Naive thymus-derived CD8-positive, alpha-beta T cell (primary cell): ENCODE measurements at regions not wholly inside any gene's neighbourhood (a gene's known extent, or its start where the extent isn't known, plus 50 kb on each side); places are given as distances from the start of the nearest gene placed in this dataset.
A peak's percentile ranks its signal among the peaks of the same experiment; 100 is the strongest.

Experiments used
- ATAC-seq, 2 donors: fragments of 150-1000 bp; cut with Tn5 transposase in 1 of 2; sonication (Bioruptor Pico), chemical (Tn5 transposase) in 1 of 2; 1 replicate in 1 of 2; 2 replicates in 1 of 2; pipeline ENCODE4 v1.10.0; 2021; ENCODE audit warnings: mild to moderate bottlenecking in 2 of 2, moderate library complexity in 2 of 2
- POLR2A ChIA-PET: fragments of 350-600 bp; sonication (Branson Sonifier 250); formaldehyde crosslinking; loops from one replicate; lab custom pipeline; 2021; ENCODE audit warnings: antibody characterized with exemption; lab: Charles Lee
- DNase-seq, 10 donors: peaks; one replicate each; pipeline versions ENCODE4 v3.0.0 to v3.0.0-alpha.2; 2020 to 2022
- H3K27ac Mint-ChIP-seq, 10 donors: one replicate each; pipeline ENCODE4 v1.8.0; 2020 to 2022; ENCODE audit warnings: mild to moderate bottlenecking in 10 of 10, mixed read lengths in 10 of 10, moderate library complexity in 4 of 10, inconsistent platforms in 1 of 10
- H3K27me3 Mint-ChIP-seq, 5 donors: one replicate each; pipeline ENCODE4 v1.8.0; 2021 to 2022; ENCODE audit warnings: mixed read lengths in 5 of 5
- H3K36me3 Mint-ChIP-seq, 3 donors: one replicate each; pipeline ENCODE4 v1.8.0; 2020 to 2022; ENCODE audit warnings: mixed read lengths in 3 of 3, mild to moderate bottlenecking in 2 of 3, inconsistent platforms in 1 of 3
- H3K4me1 Mint-ChIP-seq, 4 donors: one replicate each; pipeline ENCODE4 v1.8.0; 2021 to 2022; ENCODE audit warnings: mixed read lengths in 4 of 4
- H3K4me3 Mint-ChIP-seq, 10 donors: one replicate each; pipeline ENCODE4 v1.8.0; 2020 to 2022; ENCODE audit warnings: mild to moderate bottlenecking in 10 of 10, mixed read lengths in 10 of 10, moderate library complexity in 6 of 10, inconsistent platforms in 1 of 10
- H3K9me3 Mint-ChIP-seq, 9 donors: one replicate each; pipeline ENCODE4 v1.8.0; 2020 to 2022; ENCODE audit warnings: mixed read lengths in 9 of 9, mild to moderate bottlenecking in 3 of 9, inconsistent platforms in 1 of 9, moderate library complexity in 1 of 9

- peaks cover 0 to 34% (median under 1%) of the 10 kb centered on the region in 4 donors for H3K4me1 Mint-ChIP-seq
- H3K4me3 Mint-ChIP-seq, result no peak overlapping the region
- H3K36me3 Mint-ChIP-seq, result no peaks in the 10 kb centered on the region
- ATAC-seq, result no peak
- no peaks in the 10 kb centered on the region for H3K27me3 Mint-ChIP-seq
- no peaks in the 10 kb centered on the region for H3K9me3 Mint-ChIP-seq
- DNase-seq, result no peak
- no peak overlapping the region for H3K27ac Mint-ChIP-seq
- POLR2A ChIA-PET, result no interaction called here
Observed at GRCh38 chr4:81632581-81633299, 161.0 kb upstream of the RASGEF1B start.

- no peaks in the 10 kb centered on the region for H3K9me3 Mint-ChIP-seq
- no peaks in the 10 kb centered on the region for H3K36me3 Mint-ChIP-seq
- no peak for ATAC-seq
- DNase-seq, result no peak
- H3K4me1 Mint-ChIP-seq, result peaks cover 0 to 34% (median under 1%) of the 10 kb centered on the region in 4 donors
- H3K4me3 Mint-ChIP-seq, result no peak overlapping the region
- POLR2A ChIA-PET, result no interaction called here
- no peak overlapping the region for H3K27ac Mint-ChIP-seq
- no peaks in the 10 kb centered on the region for H3K27me3 Mint-ChIP-seq
Observed at GRCh38 chr4:81631958-81632441, 160.3 kb upstream of the RASGEF1B start.

GRCh38 chr4:81629366-81629765 lies 157.7 kb upstream of the RASGEF1B start:
- Mint-ChIP-seq H3K4me3 (no peak overlapping the region), H3K27me3 (no peaks in the 10 kb centered on the region), H3K4me1 (peaks cover 0 to 35% (median under 1%) of the 10 kb centered on the region in 4 donors), H3K9me3 (no peaks in the 10 kb centered on the region), H3K27ac (no peak overlapping the region), H3K36me3 (no peaks in the 10 kb centered on the region)
- POLR2A ChIA-PET, result no interaction called here
- no peak for DNase-seq
- ATAC-seq, result no peak

GRCh38 chr4:81628489-81628888 lies 156.8 kb upstream of the RASGEF1B start:
- POLR2A ChIA-PET, result no interaction called here
- Mint-ChIP-seq H3K9me3 (no peaks in the 10 kb centered on the region), H3K4me3 (no peak overlapping the region), H3K27ac (no peak overlapping the region), H3K27me3 (no peaks in the 10 kb centered on the region), H3K4me1 (peaks cover 0 to 31% (median under 1%) of the 10 kb centered on the region in 4 donors), H3K36me3 (no peaks in the 10 kb centered on the region)
- DNase-seq, result no peak
- ATAC-seq, result no peak

- no peaks in the 10 kb centered on the region for H3K36me3 Mint-ChIP-seq
- POLR2A ChIA-PET, result no interaction called here
- ATAC-seq (no peak), DNase-seq (no peak)
- peaks cover 0 to 28% (median under 1%) of the 10 kb centered on the region in 4 donors for H3K4me1 Mint-ChIP-seq
- H3K27me3 Mint-ChIP-seq, result no peaks in the 10 kb centered on the region
- H3K27ac Mint-ChIP-seq, result no peak overlapping the region
- H3K4me3 Mint-ChIP-seq, result no peak overlapping the region
- no peaks in the 10 kb centered on the region for H3K9me3 Mint-ChIP-seq
Observed at GRCh38 chr4:81627590-81627989, 155.9 kb upstream of the RASGEF1B start.

- Mint-ChIP-seq H3K4me1 (peaks cover 0 to 20% (median 0%) of the 10 kb centered on the region in 4 donors), H3K4me3 (no peak overlapping the region), H3K27me3 (no peaks in the 10 kb centered on the region), H3K36me3 (no peaks in the 10 kb centered on the region), H3K9me3 (no peaks in the 10 kb centered on the region), H3K27ac (no peak overlapping the region)
- ATAC-seq (no peak), DNase-seq (no peak)
- POLR2A ChIA-PET, result no interaction called here
Observed at GRCh38 chr4:81626851-81627250, 155.1 kb upstream of the RASGEF1B start.

- ATAC-seq (no peak), DNase-seq (no peak)
- Mint-ChIP-seq H3K27ac (peak overlapping the region in 1 of 10 donors; percentile 24), H3K27me3 (no peaks in the 10 kb centered on the region), H3K4me1 (peaks cover 0 to 12% (median 0%) of the 10 kb centered on the region in 4 donors), H3K36me3 (no peaks in the 10 kb centered on the region), H3K4me3 (no peak overlapping the region), H3K9me3 (no peaks in the 10 kb centered on the region)
- POLR2A ChIA-PET, result no interaction called here
Observed at GRCh38 chr4:81625422-81626417, 154.0 kb upstream of the RASGEF1B start.

GRCh38 chr4:81623434-81623833 lies 151.7 kb upstream of the RASGEF1B start:
- Mint-ChIP-seq H3K36me3 (no peaks in the 10 kb centered on the region), H3K27me3 (no peaks in the 10 kb centered on the region), H3K9me3 (peaks cover 0 to 3% (median 0%) of the 10 kb centered on the region in 9 donors), H3K4me1 (peaks cover 0 to 12% (median under 1%) of the 10 kb centered on the region in 4 donors), H3K4me3 (no peak overlapping the region), H3K27ac (no peak overlapping the region)
- DNase-seq, result no peak
- ATAC-seq, result no peak
- POLR2A ChIA-PET, result no interaction called here

- peaks cover 0 to 12% (median under 1%) of the 10 kb centered on the region in 4 donors for H3K4me1 Mint-ChIP-seq
- no peak overlapping the region for H3K27ac Mint-ChIP-seq
- ATAC-seq (no peak), DNase-seq (no peak)
- no peak overlapping the region for H3K4me3 Mint-ChIP-seq
- no peaks in the 10 kb centered on the region for H3K27me3 Mint-ChIP-seq
- POLR2A ChIA-PET, result no interaction called here
- no peaks in the 10 kb centered on the region for H3K36me3 Mint-ChIP-seq
- peaks cover 0 to 3% (median 0%) of the 10 kb centered on the region in 9 donors for H3K9me3 Mint-ChIP-seq
Observed at GRCh38 chr4:81622474-81623184, 150.9 kb upstream of the RASGEF1B start.

- ATAC-seq, result no peak
- peaks cover 0 to 3% (median 0%) of the 10 kb centered on the region in 9 donors for H3K9me3 Mint-ChIP-seq
- H3K4me3 Mint-ChIP-seq, result no peak overlapping the region
- H3K27me3 Mint-ChIP-seq, result no peaks in the 10 kb centered on the region
- no peak for DNase-seq
- POLR2A ChIA-PET, result no interaction called here
- H3K27ac Mint-ChIP-seq, result no peak overlapping the region
- no peaks in the 10 kb centered on the region for H3K36me3 Mint-ChIP-seq
- H3K4me1 Mint-ChIP-seq, result peaks cover 0 to 12% (median under 1%) of the 10 kb centered on the region in 4 donors
Observed at GRCh38 chr4:81622028-81622427, 150.3 kb upstream of the RASGEF1B start.

GRCh38 chr4:81621490-81621889 lies 149.8 kb upstream of the RASGEF1B start:
- POLR2A ChIA-PET, result no interaction called here
- no peaks in the 10 kb centered on the region for H3K36me3 Mint-ChIP-seq
- no peak for DNase-seq
- ATAC-seq, result no peak
- H3K27me3 Mint-ChIP-seq, result no peaks in the 10 kb centered on the region
- H3K27ac Mint-ChIP-seq, result no peak overlapping the region
- H3K9me3 Mint-ChIP-seq, result peaks cover 0 to 3% (median 0%) of the 10 kb centered on the region in 9 donors
- H3K4me3 Mint-ChIP-seq, result no peak overlapping the region
- H3K4me1 Mint-ChIP-seq, result peaks cover 0 to 12% (median under 1%) of the 10 kb centered on the region in 4 donors

- no peak overlapping the region for H3K27ac Mint-ChIP-seq
- POLR2A ChIA-PET, result no interaction called here
Observed at GRCh38 chr4:81620442-81620841, 148.7 kb upstream of the RASGEF1B start.

More at GRCh38 chr4:81620442-81620841, 148.7 kb upstream of the RASGEF1B start:
- Mint-ChIP-seq H3K4me3 (no peak overlapping the region), H3K27me3 (no peaks in the 10 kb centered on the region), H3K36me3 (no peaks in the 10 kb centered on the region), H3K4me1 (peaks cover 0 to 6% (median under 1%) of the 10 kb centered on the region in 4 donors), H3K9me3 (peaks cover 0 to 3% (median 0%) of the 10 kb centered on the region in 9 donors)
- ATAC-seq (no peak), DNase-seq (no peak)
